Middle frontal gyrus (tissue), 1 donor: ENCODE measurements at regions not wholly inside any gene's neighbourhood (a gene's known extent, or its start where the extent isn't known, plus 50 kb on each side); places are given as distances from the start of the nearest gene placed in this dataset.
"Not testable (repeated sequence)": the region's sequence is repeated elsewhere in the genome, so short reads cannot be mapped to it uniquely, and the experiment has no call there.

Source experiments
- DNase-seq: peaks from one replicate; pipeline ENCODE4 v3.0.0-alpha.2; 2015; ENCODE audit warnings: low spot score; ENCODE audit errors: extremely low spot score

DNA sequence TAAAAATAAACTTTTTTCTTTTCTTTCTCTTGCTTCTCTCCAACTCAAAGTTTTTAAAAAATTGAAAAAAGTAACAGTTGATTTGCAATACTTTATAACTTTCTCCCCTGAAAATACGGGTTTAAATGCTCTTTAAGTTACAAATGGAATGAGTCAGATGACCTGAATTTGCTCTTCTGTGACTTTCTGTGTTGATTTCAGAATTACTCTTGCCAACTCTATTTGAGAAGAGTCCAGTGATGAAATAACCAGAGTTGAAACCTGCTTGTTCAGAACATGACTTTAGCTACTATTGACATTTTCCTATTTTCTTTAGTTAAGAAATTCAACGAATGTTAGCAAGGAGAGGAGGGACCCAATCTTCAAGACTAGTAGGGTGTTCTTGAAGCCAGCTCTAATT lies 146.1 kb upstream of the ZSWIM2 start:
- DNase-seq: no peak

DNA sequence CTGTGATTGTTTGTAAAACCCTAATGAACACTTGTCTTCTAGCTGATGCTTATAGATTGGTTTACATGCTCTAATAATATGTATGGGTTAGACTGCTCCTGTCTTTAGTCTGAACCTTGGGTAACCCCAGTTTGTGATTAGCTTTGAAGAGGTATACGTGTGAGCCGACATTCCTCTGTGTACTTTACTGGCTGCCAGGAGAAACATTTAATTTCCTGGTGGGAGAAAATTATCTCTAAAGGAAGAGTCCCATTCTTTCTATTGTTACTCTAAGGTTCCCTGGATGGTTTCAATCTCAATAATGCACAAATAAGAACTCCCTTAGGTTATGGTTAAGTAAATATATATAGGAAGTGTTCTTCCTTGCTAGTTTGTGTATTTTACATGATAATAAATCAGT lies 143.6 kb upstream of the ZSWIM2 start:
- DNase-seq: no peak

DNA sequence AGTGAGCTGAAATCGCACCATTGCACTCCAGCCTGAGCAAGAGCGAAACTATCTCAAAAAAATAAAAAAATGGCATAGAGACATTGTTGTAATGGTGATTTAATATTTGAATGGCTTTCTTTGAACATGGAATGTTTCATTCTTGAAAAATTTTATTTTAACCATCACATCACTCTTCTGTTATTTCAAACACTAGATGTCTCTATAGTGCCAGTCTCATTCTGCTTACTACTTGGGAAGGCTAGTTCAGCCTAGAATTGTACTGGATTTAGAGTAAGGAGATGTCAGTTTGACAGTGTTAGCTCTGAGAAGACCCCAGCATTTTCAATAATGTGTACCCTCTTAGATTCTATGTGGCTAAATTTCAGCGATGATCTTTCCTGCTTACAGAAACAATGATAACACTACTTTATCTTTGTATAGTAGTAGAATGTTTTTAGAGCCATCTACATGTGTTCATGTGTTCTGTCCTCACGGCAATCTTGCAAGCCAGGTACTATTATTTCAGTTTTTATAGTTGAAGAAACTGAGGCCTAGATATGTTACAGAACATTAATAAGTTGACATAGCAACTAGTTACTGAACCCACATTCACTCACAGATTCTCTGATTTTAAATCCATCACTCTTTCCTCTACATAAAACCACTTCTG lies 142.9 kb upstream of the ZSWIM2 start:
- DNase-seq: no peak

- no peak for DNase-seq
These were observed 136.0 kb upstream of the ZSWIM2 start for GRCh38 chr2:186984966-186985365.

- DNase-seq: no peak
These were observed 135.5 kb upstream of the ZSWIM2 start for GRCh38 chr2:186984481-186984880.

DNA sequence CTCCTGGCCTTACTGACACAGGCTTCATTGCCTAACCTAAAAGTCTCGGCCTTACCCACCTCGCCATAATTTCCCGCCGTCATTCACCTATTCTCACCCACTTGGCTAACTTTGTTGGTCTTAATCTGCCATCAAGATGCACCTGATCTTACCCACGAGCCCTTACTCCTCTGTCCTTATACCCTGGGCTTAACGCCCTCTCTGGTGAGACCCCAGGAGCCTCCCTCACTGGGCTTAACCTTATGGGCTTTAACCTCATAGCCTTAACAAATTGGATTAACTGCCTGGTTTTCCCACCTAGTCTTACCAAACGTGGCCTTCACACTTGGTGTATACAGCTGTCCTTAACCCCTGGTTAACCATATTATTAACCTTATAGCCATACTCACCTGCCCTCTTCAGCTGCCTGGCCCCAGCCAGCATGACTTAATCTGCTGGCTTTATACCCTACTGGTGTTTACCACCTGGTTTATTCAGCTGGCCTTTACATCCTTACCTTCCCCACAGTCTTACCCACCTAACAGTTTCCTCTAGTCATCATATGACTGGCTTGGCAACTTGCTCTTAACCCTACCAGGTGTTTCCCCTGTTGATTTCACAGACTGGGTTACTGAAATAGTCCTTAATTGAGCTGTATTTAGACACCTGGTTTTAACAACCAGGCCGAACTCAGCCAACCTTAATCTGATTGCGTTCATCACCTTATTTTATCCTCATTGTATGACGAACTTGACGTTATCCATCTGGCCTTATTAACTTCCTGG lies 132.0 kb upstream of the ZSWIM2 start:
- DNase-seq: no peak

DNA sequence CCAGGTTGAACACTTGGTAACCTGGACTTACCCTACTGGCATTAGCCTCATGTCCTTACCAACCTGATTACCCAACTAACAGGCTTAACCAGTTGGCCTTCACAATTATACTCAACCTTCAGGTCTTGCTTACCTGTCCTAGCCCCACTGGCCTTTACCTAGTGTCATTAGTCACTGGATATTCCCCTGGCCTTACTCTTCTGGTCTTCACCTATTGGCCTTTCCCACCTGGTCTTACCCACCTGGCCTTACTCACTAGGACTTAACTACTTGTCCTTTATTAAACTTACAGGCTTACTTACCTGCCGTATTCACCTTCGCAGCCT lies 131.1 kb upstream of the ZSWIM2 start:
- no peak for DNase-seq

DNA sequence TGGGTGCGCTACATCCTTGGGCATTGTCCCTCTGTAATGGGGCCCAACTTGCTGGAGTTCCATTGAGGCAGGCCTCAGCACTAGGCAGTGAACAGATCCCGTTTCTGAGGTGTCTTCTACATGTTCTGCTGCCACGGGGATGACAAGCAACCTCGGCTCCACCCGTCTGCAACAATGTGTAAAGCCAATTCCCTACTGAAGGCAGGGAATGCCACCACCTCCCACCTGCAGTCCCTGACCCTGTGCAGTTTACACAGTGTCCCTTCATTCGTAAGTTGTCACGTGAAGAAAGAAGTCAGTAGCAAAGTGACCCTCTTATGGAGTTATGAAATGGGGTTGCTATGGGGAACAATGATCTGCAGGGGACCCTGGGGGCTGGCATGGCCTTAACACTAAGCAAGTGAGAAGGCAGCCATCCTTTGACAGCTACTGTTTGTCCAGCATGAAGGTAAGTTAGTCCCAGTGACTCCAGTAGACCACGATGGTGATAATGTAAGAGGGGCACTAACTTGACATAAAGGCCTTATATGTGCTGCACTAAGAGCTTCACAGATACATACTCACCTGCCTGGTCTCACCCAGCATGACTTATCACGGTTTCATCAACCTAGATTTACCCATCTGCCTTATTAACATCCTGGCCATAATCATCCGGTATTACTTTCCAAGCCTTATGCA lies 130.6 kb upstream of the ZSWIM2 start:
- DNase-seq: no peak

DNA sequence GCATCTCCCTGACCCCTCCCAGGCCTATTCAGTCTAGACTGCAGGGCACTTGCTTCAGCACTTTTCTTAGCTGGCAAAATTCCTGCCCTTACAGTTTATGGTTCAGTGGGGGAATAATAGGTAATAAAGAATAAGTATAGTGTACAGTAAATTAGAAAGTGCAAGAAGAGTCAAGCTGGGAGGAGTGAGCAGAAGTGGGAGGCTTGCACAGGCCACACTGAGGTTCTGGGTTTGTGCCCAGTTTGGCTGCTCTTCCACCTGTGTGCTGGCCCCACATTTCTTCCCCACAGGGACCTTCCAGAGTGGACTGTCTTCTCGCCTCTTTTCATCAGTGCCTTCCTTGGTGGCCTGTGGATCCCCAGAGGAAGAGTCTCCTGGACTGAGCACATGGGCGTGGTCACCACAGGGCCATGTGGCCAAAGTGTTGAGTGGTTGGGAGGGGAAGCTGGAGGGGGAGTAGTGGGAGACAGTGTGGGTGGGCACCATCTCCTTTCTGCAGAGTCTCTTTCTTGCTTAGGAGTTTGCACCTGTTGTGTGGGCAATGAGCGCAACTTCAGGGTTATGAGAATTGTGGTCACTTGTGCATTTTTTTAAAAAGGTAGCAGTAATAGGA lies 128.6 kb upstream of the ZSWIM2 start:
- no peak for DNase-seq

DNA sequence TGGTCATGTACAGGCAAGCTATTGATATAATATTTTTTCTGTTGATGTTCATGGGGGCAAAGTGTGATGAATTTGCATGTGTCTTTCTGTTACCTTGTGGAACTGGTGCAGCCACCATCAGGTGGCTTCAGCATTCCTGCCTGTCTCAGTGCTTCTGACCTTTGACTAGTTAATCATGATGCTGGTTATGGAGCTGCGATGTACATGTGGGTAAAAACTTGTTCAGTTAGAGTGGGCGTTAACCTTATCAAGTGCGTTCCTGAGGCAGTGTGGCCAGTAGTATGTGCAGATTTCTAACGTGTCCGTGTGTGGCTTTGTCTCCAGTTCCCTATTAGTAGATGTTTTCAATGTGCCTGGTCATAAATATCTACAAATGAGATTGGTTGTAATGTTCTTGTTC lies 127.4 kb upstream of the ZSWIM2 start:
- DNase-seq: no peak

DNA sequence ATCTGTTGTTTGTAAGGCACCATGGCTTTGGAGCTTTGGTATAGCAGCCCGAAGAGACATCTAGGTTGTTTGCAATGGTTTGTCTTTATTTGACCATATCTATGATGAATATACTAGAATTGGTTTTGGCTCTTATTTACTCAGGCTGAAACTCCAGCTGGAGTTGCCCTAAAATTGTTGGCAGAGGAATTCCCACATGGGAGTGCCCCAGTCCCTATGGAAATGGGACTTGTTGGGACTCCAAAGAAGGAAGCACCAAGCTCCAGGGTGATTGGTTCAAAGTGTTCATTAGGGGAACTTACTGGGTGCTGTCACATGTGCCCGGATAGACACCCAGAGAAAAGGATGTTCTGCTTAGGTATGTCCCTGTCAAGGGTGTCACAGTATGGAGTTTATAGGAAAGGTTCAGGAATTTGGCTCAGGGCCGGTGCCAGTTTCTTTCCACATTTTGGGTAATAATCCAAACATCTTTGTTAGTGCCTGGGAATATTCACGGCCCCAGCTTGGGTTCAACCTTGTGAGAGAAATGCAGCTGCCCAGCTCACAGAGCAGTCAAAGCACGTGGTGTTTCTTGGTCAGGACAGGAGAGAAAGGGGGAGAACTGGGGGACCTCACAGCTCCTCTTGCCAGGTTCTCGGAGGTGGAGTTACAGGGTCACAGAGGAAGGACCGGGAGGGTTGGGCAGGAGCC lies 123.5 kb upstream of the ZSWIM2 start:
- no peak for DNase-seq

DNA sequence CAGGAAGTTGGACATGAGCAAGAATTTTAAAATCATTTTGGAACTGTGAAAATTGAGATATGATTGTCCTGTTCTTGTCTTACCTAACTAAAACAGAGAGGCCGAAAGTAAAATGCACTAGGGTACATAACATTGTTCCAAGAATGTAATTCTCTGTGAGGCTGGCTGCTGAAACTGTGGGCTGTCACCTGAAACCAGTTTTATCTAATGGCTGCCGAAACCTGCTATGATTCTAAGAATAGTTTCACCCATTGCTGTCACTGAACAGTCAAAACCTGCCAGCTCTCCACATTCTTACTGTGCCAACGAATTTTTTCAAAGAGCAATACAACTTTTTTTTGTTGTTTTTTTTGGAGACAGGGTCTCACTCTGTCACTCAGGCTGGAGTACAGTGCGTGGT lies 119.3 kb upstream of the ZSWIM2 start:
- no peak for DNase-seq

DNA sequence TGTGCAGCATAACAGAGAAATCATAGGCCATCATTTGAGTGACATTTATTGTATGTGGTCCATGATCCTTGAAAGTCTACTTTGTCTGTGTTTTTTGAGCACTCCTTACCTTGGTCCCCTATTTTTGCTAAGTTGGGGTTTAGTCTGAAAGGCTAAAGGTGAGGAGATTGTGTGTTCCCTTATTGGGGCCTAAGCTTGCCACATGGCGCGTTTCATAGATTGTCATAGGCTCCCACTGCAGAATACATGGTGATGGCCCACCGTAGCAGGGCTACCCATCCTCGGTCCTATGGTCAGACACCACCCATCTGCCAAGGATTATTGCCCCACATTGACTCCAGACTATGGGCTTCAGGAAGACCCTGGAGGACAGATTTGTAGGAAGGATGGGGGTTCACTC lies 117.0 kb upstream of the ZSWIM2 start:
- DNase-seq: no peak

DNA sequence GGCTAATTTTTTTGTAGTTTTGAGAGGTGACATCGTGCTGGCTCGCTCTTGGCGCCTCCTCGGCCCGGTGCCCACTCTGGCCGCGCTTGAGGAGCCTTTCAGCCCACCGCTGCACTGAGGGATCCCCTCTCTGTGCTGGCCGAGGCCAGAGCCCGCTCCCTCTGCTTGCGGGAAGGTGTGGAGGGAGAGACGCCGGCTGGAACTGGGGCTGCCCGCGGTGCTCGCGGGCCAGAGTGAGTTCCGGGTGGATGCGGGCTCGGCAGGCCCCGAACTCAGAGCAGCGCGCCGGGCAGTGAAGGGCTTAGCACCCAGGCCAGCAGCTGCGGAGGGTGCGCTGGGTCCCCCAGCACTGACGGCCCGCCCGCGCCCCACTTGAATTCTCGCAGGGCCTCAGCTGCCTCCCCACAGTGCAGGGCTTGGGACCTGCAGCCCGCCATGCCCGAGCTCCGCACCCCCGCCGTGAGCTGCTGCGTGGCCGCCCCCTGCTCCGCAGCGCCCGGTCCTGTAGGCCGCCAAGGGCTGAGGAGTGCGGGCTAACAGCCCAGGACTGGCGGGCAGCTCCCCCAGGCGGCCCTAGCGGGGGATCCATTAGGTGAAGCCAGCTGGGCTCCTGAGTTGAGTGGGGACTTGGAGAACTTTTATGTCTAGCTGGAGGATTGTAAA lies 113.2 kb upstream of the ZSWIM2 start:
- DNase-seq: no peak

- DNase-seq: not testable (repeated sequence)
These were observed 111.3 kb upstream of the ZSWIM2 start for GRCh38 chr2:186960241-186960640.

DNA sequence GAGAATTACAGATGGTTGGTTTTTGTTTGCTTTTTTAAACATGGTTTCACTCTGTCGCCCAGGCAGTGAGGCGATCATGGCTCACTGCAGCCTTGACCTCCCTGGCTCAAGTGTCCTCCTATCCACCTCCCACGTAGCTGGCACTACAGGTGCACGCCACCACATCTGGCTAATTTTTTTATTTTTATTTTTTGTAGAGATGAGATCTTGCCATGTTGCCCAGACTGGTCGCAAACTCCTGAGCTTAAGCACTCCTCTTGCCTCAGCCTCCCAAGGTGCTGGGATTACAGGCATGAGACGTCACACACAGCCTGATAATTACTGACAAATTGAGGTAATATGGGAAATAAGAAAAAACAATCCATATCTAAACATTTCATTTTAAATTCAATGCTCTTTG lies 110.5 kb upstream of the ZSWIM2 start:
- no peak for DNase-seq

- DNase-seq: no peak
These were observed 101.7 kb upstream of the ZSWIM2 start for GRCh38 chr2:186950694-186951093.

- no peak for DNase-seq
These were observed 100.8 kb upstream of the ZSWIM2 start for GRCh38 chr2:186949726-186950256.

DNA sequence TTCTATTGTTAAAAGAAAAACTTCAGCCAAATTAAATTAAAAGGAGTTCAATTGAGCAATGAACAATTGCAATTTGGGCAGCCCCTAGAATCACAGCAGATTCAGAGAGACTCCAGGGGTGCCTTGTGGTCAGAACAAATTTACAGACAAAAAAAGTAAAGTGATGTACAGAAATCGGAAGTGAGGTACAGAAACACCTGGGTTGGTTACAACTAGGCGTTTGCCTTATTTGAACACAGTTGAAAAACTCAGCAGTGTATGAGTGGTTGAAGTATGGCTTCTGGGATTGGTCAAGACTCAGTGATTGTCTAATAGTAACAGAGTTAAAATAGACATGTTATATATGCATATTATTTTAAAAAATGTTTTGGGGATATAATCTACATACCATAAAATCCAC lies 98.5 kb upstream of the ZSWIM2 start:
- DNase-seq: no peak

GRCh38 chr2:186946896-186947467 lies 98.0 kb upstream of the ZSWIM2 start:
- DNase-seq: no peak

GRCh38 chr2:186941853-186942252 lies 92.9 kb upstream of the ZSWIM2 start:
- DNase-seq: no peak
